ENCODE measurements at regions not wholly inside any gene's neighbourhood (a gene's known extent, or its start where the extent isn't known, plus 50 kb on each side); places are given as distances from the start of the nearest gene placed in this dataset.
"Not testable (repeated sequence)": the region's sequence is repeated elsewhere in the genome, so short reads cannot be mapped to it uniquely, and the experiment has no call there.

- DNase-seq (ENCODE audit: low read depth in 2 of 2), result no peak
Measured at GRCh38 chr7:25444991-25445390, 216.7 kb upstream of the NPVF start.

- no peak for DNase-seq (ENCODE audit: low read depth in 2 of 2)
Measured at GRCh38 chr7:25448301-25448700, 220.0 kb upstream of the NPVF start.

DNA sequence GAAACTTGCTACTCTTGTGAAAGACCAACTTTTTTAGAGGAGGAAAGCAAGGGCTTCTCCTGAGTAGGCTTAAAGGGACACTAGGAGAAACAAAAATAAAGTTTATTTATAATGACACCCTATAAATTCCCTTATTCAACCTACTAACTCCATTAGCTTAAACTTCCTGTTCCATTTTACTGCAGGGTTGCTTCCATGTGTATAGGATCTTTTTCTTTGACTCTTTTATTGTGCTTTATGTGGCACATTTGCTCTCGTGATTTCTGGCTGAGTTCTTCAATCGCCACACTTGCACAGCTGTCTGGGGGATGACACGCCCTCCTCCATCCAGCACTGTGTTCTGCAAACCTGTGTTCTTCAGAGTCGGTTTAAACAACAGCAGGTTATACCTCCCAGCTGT lies 225.7 kb upstream of the NPVF start:
- DNase-seq (ENCODE audit: low read depth in 2 of 2), result no peak

- DNase-seq (ENCODE audit: low read depth in 2 of 2), result no peak
Measured at GRCh38 chr7:25454562-25455041, 226.3 kb upstream of the NPVF start.

GRCh38 chr7:25455683-25456251 lies 227.5 kb upstream of the NPVF start:
- DNase-seq (ENCODE audit: low read depth in 2 of 2), result no peak

DNA sequence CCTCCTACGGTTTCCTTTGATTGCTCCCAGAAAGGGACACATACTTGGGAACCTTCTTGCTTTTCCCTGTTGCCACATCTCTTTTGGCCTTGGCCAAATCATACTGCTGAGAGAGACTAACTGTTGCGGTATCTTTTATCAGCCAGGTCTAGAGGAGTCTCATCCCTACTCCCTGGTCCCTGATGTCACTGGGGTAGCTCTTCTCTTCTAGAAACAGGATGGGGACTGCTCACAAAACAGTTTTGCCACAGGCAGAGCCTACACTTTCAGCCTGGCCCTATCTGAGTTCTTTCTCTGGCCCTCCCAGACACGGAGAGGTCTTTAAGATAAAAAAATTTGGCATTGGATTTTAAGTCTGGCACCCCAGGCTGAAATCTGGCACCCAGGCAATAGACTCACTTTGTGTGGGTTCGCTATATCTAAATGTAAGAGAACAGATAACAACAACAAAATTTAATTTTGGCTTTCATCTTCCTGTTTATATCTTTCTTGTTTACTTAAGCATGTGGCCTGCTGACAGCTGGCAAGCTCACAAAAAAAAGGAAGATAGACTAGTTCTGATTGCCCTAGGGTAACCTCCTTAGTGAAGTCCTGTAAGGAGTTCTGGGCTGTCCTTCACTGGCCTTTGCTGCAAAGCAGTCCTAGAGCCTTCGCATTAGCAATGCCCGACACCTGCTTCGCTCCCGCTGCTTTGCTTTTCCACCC lies 228.3 kb upstream of the NPVF start:
- DNase-seq (ENCODE audit: low read depth in 2 of 2), result no peak

DNA sequence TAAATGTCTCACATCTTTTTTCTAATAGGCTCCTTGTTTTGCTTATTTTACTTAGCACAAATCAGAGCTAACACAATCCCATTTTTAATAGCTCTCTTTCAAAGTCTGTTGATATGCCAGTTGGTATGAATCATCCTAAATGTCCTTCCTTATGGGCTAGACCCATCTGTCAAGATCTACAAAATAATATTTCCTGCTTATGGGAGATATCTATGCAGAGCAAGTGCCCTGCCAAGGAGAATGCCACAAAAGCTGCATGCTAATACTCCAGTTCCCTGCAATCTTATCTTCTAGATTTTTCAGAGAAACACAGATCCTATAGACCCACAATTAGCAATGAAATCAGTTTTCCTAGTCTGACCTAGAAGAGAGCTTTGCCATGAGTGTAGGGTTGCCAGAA lies 230.8 kb upstream of the NPVF start:
- DNase-seq (ENCODE audit: low read depth in 2 of 2), result no peak

GRCh38 chr7:25460433-25460832 lies 232.1 kb upstream of the NPVF start:
- DNase-seq (ENCODE audit: low read depth in 2 of 2), result no peak

DNA sequence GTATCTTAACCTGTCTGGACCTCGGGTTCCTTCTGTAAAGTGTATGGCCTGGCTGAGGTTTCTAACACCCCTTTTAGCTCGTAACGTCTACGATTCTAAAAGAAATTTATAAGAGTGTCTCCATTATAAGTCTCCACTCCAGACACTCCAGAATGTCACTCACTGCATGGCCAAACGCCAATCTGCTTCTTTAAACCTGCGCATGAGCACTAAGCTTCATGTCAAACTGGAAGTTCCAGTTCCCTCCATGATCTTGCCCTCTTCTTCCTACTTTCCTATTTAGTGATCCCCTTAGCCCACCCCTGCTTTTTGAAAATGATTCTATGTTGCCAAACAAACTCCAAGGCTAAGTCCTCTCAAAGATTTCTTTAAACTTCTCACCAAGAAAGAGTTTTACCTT lies 241.4 kb upstream of the NPVF start:
- no peak for DNase-seq (ENCODE audit: low read depth in 2 of 2)

DNA sequence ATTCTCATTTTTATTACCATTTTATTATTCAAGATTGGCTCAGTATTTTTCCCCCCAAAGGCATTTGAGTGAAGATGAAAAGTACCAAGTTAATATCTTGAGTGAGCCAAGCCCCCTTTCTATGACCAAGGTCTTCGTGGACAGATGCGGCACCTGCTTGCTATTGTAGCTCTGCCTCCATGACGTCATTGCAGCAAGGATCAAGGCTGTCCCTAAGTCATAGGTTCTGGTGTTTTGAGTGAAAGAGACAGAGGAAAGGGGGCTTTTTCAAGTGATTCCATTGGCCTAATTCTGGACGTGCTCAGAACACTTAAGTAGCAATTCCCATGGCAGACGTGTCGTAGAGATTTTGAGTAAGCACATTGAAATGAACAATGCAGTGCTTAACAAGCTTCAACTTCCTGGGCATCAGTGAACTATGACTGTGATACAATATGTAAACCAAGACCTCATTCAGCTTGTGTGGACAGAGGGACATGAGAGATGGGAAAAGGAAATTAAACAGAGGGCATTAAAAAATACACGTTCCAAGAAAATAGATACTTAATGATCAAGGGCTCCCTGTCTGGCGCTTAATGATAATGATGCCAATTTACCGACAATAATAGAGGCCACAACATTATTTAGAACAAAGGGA lies 248.7 kb upstream of the NPVF start:
- no peak for DNase-seq (ENCODE audit: low read depth in 2 of 2)

- not testable (repeated sequence) for DNase-seq (ENCODE audit: low read depth in 2 of 2)
Measured at GRCh38 chr7:25478221-25478620, 249.9 kb upstream of the NPVF start.

- no peak for DNase-seq (ENCODE audit: low read depth in 2 of 2)
Measured at GRCh38 chr7:25478925-25479324, 250.6 kb upstream of the NPVF start.

GRCh38 chr7:25481891-25482290 lies 253.6 kb upstream of the NPVF start:
- DNase-seq (ENCODE audit: low read depth in 2 of 2), result peak; percentile 37 to 43

DNA sequence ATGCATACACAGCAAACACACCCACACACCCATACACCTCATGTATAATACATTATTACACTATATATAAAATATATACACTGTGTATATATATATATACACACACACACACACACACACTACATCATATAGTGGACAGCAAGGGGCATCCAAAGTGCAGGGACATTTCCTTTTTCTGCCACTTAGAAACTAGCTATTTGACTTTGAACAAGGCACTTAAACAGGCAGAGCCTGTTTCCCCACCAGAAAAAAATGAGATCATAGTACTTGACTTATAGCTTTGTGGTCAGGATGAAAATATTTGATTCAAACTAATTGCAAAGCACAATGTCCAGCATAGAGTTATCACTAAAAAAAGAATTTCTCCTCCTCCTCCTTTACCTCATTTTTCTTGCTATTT lies 254.3 kb upstream of the NPVF start:
- no peak for DNase-seq (ENCODE audit: low read depth in 2 of 2)

GRCh38 chr7:25485026-25485425 lies 256.7 kb upstream of the NPVF start:
- DNase-seq (ENCODE audit: low read depth in 2 of 2), result no peak

GRCh38 chr7:25486656-25487055 lies 258.4 kb upstream of the NPVF start:
- no peak for DNase-seq (ENCODE audit: low read depth in 2 of 2)

- DNase-seq (ENCODE audit: low read depth in 2 of 2), result no peak
Measured at GRCh38 chr7:25493805-25494366, 265.6 kb upstream of the NPVF start.

- no peak for DNase-seq (ENCODE audit: low read depth in 2 of 2)
Measured at GRCh38 chr7:25494896-25495295, 266.6 kb upstream of the NPVF start.

GRCh38 chr7:25495342-25496250 lies 267.3 kb upstream of the NPVF start:
- no peak for DNase-seq (ENCODE audit: low read depth in 2 of 2)

- DNase-seq (ENCODE audit: low read depth in 2 of 2), result no peak
Measured at GRCh38 chr7:25496476-25497368, 268.4 kb upstream of the NPVF start.

GRCh38 chr7:25500393-25500921 lies 272.2 kb upstream of the NPVF start:
- no peak for DNase-seq (ENCODE audit: low read depth in 2 of 2)

Data from fibroblast of skin of left quadriceps (primary cell).